ENCODE measurements at regions not wholly inside any gene's neighbourhood (a gene's known extent, or its start where the extent isn't known, plus 50 kb on each side); places are given as distances from the start of the nearest gene placed in this dataset.
"Not testable (repeated sequence)": the region's sequence is repeated elsewhere in the genome, so short reads cannot be mapped to it uniquely, and the experiment has no call there.

DNA sequence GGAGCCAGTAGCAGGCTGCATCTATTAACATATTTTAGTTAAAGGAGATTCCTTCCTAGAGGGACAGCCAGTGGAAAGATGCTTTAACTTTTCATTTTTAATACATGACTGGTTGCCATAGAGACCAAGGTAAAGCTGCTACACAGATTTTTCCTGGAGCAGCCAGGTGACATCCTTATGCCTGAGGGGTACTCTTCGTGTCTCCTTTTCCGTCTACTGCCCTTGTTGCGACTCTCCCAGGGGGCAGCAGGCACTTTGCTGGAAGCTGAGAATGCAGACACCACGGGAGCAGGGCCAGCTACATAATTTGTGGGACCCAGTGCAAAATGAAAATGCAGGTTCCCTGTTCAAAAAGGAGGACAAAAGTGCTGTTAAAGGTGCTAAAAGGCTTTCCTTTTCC lies 340.4 kb downstream of the CEP170 start:
- DNase-seq (ENCODE audit: extremely low read depth in 1 of 2, low read depth in 1 of 2) = not testable (repeated sequence)

DNA sequence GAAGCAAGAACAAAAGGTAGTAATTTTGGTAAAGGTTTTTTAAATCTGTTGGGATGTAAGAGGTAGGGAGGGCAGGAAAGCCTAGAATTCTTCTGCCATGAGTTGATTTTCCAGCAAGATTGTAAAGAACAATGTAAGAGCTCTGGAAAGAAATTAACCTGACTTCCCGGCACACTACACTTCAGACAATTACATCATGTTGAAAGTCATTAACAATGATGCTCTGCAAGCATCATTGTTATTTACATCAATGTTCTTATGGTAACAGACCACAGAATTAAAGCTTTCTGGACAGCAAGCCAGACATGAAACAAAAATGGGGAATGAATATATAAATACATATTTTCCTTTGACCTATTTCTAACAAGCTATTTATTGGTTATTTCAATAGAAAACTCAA lies 342.2 kb downstream of the CEP170 start:
- not testable (repeated sequence) for DNase-seq (ENCODE audit: extremely low read depth in 1 of 2, low read depth in 1 of 2)

DNA sequence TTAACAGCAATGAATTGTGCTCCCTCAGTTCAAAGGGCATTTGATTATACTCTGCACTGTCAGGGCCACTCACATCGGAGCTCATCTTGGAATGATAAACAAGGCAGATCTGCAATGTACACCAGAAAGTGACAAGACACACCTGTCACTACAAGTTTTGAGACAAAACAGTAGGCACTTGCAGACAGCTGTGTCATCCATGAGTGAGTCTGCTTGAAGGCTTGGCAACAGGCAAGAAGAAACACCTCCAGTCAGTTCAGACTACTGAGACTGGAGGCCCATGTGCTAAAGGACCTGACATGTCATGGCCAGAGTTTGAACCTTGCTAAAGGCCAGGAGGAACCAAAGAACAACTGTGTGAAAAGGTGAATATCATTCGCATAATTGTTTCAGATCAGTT lies 354.5 kb downstream of the CEP170 start:
- DNase-seq (ENCODE audit: extremely low read depth in 1 of 2, low read depth in 1 of 2) = not testable (repeated sequence)

DNA sequence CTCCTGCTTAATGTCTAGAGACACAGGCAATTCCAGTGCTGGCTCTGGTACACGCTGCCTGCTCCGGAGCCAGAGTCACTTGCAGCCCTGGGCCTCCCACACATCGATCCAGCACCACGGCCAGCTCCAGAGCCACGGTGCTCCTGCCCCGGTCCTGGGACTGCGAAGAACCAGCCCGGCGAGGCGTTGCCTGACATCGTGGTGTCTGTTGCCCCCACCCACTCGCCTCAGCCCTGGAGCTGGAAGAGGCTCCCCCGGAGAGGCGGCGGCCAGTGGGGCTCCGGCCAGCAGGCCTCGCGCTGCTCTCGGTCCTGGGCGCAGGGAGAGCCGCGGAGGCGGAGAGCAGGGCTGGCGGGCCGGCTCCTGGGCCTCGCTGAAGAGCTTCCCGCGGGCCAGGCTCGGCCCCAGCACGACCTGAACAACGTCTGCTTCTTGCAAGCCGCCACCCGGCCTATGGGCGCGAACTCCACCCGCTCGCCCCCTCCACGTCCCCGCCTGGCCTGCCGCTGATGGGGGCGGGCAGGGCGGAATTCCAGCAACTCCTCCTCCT lies 364.8 kb downstream of the CEP170 start:
- no peak for DNase-seq (ENCODE audit: extremely low read depth in 1 of 2, low read depth in 1 of 2)

DNA sequence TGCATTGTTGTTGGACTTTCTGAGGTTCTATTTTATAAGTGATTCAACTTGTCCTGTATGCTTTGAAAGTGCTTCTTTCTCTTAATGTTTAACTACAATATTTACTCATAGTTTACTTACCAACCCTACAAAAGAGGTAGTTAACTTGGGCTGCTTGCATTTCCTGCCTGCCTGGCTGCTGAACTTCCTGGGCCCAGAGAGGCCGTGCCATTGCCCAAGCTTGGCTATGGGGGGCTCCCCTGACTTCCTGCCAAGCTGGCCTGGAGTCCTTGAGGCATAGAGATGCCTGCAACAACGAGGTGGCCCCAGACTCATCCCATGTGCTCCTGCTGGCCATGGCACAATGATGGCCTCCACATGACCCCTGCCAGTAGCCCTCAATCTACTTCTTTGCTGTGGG lies 361.6 kb upstream of the PLD5 start:
- no peak for DNase-seq (ENCODE audit: extremely low read depth in 1 of 2, low read depth in 1 of 2)

DNA sequence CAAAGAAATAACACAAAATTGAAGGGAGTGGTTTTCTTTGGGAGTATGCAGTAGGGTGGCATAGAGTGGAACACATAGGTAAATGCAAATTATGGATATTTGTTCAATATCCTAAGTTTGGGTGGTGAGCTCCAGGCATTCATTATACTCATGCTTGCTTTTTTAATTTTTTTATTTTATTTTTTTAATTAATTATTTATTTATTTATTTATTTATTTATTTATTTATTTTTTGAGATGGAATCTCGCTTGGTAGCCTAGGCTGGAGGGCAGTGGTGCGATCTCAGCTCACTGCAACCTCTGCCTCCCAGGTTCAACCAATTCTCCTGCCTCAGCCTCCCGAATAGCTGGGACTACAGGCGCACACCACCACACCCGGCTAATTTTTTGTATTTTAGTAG lies 355.5 kb upstream of the PLD5 start:
- DNase-seq (ENCODE audit: extremely low read depth in 1 of 2, low read depth in 1 of 2) = not testable (repeated sequence)

DNA sequence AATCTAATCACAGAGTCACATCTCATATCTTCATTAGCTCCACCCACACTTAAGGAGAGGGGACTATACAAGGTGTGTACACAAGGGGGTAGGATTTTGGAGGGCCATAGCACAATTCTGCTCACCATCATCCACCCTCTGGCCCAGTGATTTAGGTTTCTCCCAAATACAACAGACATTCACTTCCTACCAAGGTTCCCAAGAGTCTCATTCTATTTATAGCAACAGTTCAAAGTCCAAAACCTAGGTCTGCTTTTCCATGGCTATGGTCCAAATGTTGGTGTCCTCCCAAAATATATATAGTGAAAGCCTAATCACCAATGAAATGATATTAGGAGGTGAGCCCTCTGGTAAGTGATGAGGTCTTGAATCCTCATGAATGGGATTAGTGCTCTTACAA lies 353.2 kb upstream of the PLD5 start:
- no peak for DNase-seq (ENCODE audit: extremely low read depth in 1 of 2, low read depth in 1 of 2)

DNA sequence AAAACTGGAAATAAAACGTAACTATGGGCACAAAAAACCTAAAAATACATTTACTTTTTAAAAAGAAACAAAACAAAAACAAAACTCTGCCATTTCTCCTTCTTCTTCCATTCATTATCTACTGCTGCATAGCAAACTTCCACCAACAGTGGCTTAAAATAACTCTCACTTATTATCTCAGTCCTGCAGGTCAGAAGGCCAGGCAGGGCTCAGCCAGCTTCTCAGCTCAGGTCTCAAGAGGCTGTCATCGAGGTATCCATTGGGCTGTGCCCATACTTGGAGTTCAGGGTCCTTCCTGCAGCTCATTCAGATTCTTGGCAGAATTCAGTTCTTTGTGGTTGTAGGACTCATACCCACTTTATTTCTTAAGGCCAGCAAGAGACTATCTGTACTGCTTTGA lies 352.7 kb upstream of the PLD5 start:
- no peak for DNase-seq (ENCODE audit: extremely low read depth in 1 of 2, low read depth in 1 of 2)

DNA sequence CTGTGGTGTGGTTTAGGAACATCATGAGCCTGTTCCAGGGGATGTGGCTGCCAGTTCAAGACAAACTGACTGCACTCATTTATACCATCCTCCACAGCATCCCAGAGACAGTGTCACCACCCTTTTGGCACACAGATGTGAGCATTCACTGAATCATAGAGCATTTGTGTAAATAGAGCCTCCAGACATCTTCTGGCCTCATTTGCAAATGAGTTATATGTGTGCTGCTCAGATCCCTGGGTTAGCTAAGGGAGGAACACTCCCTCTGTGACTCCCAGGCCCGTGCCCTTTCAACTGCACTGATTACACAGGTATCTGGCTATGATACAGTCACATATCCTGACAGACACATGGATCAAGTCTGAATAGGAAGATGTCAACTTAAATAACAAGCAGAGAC lies 351.5 kb upstream of the PLD5 start:
- DNase-seq (ENCODE audit: extremely low read depth in 1 of 2, low read depth in 1 of 2) = no peak

DNA sequence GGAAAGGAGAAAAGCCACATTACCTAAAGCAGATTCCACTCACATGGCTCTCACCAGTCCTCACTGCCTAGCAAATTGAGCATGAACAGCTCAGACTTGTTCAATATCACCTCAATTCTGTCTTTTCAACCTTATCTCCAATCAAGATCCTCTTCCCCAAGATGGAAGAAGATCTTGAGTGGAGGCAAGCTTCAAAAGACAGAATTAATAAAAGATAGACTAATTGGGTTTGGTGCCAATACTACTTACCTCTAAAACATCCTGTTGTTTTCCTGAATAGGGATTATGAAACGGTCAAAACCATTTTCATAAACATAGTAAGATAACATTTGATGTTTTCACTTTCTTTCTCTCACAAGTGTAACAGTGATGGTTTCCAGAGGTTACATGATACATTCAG lies 349.2 kb upstream of the PLD5 start:
- DNase-seq (ENCODE audit: extremely low read depth in 1 of 2, low read depth in 1 of 2) = no peak

DNA sequence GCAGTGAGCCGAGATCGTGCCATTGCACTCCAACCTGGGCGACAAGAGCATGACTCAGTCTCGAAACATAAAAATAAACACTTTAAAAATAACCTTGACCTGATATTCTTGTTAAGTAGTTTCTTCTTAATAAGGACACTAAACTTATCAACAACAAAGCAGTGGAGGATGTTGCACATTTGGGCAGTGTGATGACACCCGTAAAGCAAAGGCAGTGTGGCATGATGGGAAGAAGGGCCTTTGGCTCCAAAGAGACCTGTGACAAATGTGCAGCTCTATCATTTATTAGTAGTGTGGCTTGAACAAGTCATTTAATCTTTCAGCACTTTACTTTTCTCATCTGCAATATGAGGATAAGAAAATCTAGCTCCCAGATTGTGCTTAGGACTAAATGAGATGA lies 348.0 kb upstream of the PLD5 start:
- DNase-seq (ENCODE audit: extremely low read depth in 1 of 2, low read depth in 1 of 2) = no peak

DNA sequence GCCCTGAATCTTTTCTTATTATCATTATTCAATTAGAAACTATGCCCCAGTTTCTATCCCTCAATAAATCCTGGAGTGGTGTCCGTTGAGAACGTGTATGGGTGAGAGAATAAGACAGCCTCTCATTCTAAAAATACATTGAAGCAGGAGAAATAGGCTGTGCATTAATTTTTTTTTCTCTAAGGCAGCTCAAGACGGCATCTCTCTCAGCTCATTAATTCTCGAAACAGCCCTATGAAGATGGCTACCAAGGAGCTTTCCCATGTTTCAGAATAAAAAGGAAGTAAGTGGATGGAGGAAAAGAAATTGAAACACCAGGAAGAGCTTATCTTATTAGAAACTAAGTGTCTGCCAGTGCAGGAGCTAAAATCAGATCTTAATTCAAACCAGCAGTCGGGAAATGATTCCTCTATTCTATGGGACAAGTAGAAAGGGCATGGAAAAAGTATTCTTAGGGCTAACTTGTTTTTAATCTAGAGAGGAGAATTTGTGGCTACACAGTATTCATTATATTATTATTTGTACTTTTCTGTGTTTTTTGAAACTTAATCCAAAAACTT lies 347.1 kb upstream of the PLD5 start:
- DNase-seq (ENCODE audit: extremely low read depth in 1 of 2, low read depth in 1 of 2) = no peak

DNA sequence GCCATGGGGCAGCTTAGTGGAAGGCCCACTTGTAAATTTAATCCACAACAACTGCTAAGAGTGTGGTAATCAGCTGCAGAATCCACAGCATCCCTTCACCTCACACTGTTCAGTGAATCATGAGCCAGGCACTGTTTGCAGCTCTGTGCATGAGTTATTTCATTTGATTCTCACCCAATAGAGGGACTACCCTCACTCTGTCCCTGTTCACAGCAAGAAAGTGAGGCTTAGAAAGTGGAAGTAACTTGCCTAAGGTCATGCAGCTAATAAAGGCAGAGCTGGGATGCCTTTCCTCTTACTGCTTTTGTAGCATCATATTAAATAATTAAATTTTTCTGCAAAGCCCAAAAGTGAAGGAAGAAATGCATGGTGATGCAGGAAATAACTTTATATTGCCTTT lies 346.5 kb upstream of the PLD5 start:
- no peak for DNase-seq (ENCODE audit: extremely low read depth in 1 of 2, low read depth in 1 of 2)

DNA sequence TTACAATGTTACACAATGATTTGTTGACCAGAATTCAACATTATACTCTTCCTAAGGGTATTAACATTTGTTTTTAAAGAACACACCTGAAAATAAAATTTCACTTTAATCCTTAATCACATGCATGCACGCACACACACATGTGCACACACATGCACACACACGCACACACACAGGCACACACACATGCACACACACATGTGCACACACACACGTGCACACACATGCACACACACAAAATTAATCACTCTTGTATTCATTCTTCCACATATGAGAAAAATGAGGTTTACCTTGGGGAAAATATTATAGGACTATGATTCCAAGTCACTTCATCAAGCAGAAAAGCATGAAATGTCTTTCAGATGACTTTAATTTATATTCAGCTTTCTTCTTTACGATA lies 331.8 kb upstream of the PLD5 start:
- DNase-seq (ENCODE audit: extremely low read depth in 1 of 2, low read depth in 1 of 2) = no peak

DNA sequence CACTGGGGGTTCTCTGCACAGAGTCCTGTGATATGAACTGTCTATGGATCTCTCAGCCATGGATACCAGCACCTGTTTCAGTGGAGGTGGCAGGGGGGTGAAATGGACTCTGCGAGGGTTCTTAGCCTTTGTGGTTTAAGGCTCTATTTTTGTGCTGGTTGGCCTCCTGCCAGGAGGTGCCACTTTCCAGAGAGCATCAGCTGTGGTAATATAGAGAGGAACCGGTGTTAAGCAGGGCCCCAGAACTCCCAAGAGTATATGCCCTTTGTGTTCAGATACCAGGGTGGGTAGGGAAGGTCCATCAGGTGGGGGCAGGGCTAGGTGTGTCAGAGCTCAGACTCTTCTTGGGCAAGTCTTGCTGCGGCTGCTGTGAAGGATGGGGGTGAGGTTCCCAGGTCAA lies 330.0 kb upstream of the PLD5 start:
- no peak for DNase-seq (ENCODE audit: extremely low read depth in 1 of 2, low read depth in 1 of 2)

DNA sequence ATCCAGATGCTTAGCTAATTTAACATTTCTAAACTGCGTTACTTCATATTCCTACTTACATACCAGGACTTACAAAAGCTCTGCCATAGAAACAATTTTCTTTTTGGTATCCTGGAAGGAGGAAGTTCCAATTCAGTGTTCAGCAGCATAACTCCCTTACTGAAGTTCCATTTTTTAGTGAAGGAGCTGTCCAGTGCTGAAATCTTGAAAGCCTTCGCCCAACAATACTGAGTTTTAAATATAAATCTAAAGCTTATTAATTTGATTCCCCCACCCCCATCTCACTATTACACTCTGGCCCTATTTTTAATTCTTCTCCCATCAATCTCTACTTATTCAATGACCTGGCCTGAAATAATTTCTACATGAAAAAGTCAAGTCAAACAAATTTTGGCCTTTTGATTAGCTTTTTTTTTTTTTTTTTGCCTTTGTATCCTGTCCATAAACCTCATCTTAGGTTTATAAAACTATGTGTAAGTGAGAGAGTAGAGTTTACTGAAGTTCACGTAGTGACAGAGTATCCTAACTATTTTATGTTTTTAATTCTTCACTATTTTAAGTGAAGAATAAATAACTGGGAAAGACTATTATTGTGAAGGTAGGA lies 323.0 kb upstream of the PLD5 start:
- no peak for DNase-seq (ENCODE audit: extremely low read depth in 1 of 2, low read depth in 1 of 2)

DNA sequence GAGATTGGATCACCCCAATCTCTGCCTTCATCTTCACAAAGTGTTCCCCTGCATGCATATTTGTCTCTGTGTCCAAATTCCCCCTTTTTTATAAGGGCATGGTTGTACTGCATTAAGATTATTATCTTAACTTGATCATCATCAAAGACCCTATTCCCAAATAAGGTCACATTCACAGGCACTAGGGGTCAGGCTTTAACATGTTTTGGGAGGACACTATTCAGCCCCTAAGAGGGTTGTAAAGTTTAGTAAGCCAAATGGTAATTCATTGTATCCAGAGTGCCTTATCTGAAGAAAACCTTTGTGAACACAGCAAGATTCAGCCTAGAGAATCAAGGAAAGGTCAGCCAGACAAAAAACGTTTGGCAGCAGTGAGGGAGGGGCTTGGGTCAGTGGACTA lies 317.6 kb upstream of the PLD5 start:
- DNase-seq (ENCODE audit: extremely low read depth in 1 of 2, low read depth in 1 of 2) = no peak

DNA sequence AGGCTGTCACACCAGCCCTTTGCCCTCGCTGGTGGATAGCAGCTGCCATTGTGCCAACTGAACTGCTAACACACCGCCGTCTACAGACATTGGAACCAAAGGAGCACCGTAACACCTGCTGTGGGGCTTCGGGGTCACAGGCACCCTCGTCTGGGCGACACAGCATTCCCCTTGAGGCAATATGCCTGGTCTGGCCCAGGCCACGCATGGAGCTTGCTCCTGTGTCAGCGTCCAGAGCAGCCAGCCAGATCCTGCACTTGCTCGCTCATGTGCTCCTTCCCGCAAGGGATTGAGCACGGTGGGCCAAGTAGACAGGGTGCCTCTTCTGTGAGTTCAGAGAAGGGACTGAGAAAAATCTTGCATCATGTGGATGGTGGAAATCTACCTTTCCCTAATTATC lies 314.6 kb upstream of the PLD5 start:
- no peak for DNase-seq (ENCODE audit: extremely low read depth in 1 of 2, low read depth in 1 of 2)

DNA sequence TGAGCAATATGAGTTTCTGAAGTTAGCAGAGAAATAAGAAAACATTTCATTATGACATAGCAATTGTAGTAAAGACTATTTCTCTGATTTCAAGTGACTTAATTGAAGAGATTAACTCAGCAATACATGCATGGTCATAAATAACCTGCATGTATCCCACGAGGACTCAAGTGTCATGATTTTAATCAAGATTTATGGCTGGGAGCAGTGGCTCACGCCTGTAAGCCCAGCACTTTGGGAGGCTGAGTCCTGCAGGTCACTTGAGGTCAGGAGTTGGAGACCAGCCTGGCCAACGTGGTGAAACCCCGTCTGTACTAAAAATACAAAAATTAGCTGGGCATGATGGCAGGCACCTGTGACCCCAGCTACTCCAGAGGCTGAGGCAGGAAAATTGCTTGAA lies 311.9 kb upstream of the PLD5 start:
- no peak for DNase-seq (ENCODE audit: extremely low read depth in 1 of 2, low read depth in 1 of 2)

DNA sequence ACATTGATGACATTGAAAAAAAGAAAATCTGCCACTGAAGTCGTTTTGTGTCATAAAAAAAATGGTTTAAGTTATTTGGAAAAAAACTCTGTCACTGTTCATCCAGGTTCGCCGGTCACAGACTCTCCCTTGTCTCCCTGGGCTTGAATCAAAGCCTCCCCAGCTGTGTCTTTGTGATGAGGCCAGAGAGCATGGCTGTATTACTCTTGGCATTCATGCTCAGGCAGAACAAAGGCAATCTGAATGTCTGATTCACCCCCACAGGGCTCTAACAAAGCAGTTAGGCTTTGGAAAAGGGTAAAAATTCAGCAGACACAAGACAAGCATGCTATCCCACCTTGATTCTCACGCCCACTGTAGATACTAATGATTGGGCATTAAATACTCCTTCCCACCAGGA lies 304.3 kb upstream of the PLD5 start:
- no peak for DNase-seq (ENCODE audit: extremely low read depth in 1 of 2, low read depth in 1 of 2)

DNA sequence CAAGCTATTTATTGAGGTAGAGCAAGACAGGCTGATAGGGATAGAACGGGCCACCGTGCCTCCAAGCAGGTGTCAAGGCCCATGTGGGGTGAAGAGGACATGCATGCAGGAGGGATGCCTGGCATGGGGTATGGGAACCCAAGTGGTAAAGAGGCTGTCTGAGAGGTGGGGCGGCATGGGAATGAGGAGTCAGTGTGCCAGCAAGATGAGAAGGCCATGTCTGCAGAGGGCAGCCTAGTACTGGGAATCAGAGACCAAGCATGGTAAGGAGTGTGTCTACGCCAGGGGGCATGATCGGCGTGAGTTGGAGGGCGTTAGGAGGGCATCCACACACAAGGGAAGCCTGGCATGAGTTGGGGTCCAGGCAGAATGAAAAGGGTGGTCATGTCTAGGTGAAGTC lies 303.7 kb upstream of the PLD5 start:
- no peak for DNase-seq (ENCODE audit: extremely low read depth in 1 of 2, low read depth in 1 of 2)

DNA sequence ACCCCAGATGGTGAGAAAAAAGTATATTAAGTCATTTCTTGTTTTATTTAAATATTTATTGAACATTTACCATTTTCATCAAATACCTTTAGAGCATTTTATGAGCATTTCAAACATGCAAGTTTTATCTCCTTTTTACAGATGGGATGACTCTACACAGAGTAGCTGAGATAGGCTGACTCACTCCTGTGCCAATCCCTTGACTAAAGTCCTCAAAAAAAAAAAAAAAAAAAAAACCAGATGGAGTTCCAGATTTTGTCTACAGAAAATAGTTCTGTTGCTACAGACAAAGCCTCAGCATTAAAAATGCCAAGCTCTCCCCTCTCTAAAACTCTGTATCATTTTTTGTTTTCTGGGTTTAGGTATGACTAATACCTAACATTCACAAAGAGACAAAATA lies 303.0 kb upstream of the PLD5 start:
- no peak for DNase-seq (ENCODE audit: extremely low read depth in 1 of 2, low read depth in 1 of 2)

DNA sequence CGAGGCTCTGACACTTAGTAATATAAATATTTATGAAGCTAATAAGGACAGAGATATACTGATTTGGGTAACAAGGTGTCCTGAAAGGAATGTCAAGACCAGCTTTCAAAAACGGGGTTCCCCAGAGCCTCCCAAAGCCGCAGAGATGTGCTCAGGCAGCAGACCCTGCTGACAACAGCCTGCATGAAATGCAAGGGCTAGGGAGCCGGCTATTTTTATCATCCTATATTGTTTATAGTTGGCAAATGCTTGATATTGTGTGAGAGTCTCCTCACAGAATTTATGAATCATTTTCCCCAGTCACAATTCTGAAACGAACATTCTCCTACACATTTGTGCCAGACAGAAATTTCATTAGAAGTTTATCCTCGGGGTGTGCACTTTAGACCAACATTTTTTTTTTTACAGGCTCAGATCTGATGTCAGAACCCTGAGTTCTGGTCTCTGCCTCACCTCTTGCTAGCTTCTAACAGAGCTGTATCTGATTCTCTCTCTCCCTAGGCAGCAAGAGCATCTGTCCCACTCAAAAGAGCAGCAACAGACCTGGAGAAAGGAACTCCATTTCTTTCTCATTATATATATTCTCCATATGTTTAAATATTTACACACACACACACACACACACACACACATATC lies 302.3 kb upstream of the PLD5 start:
- no peak for DNase-seq (ENCODE audit: extremely low read depth in 1 of 2, low read depth in 1 of 2)
